ENCODE measurements at regions not wholly inside any gene's neighbourhood (a gene's known extent, or its start where the extent isn't known, plus 50 kb on each side); places are given as distances from the start of the nearest gene placed in this dataset.

DNA sequence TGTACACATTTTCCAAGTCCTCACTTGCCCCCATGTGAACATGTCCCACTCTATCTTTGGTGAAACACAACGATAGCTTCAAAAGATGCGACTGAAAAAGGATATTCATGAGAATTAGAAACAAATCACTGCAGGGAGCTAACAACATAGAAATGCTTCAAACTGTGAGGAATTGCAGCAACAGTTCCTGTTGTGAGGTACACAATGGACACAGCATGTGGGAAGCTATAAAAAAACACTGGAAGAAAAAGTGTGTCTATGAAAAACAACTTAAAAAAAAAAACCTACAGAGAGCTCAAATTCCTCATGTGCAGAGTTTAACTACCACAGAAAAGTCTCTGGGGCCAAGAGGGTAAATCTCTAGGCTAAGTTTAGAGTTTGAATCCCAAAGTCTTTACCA is 51.6 kb upstream of the BLTP1 start:
- Histone ChIP-seq H3K27me3 (ENCODE audit: insufficient read depth, low read length) (no peaks in the 10 kb centered on the region), H3K18ac (ENCODE audit: low read length) (no peak overlapping the region), H3K4me1 (ENCODE audit: control insufficient read depth in 1 of 2, insufficient read depth in 2 of 2, low read length in 2 of 2) (no peaks in the 10 kb centered on the region), H2BK5ac (ENCODE audit: low read depth, low read length, poor library complexity) (no peak overlapping the region), H2AK5ac (ENCODE audit: low read length) (no peak overlapping the region), H3K36me3 (ENCODE audit: control insufficient read depth in 1 of 2, insufficient read depth in 2 of 2, low read length in 2 of 2) (no peaks in the 10 kb centered on the region), H3K9me3 (ENCODE audit: insufficient read depth, low read depth, low read length) (no peaks in the 10 kb centered on the region), H3K14ac (ENCODE audit: low read length) (no peak overlapping the region), H3K4me2 (ENCODE audit: low read length) (no peak overlapping the region), H4K91ac (ENCODE audit: low read depth, low read length) (no peak overlapping the region), H3K4ac (ENCODE audit: low read depth, low read length) (no peak overlapping the region), H3K4me3 (ENCODE audit: low read depth, low read length) (no peak overlapping the region), H2BK12ac (ENCODE audit: low read length) (no peak overlapping the region), H3K79me2 (ENCODE audit: control insufficient read depth, insufficient read depth, low read length, poor library complexity) (no peaks in the 10 kb centered on the region), H4K12ac (ENCODE audit: low read depth, low read length) (no peak overlapping the region), H2AFZ (ENCODE audit: insufficient read depth, low read length, poor library complexity) (no peak overlapping the region), H2BK120ac (ENCODE audit: insufficient read depth, low read length, poor library complexity) (no peak overlapping the region), H3K79me1 (ENCODE audit: low read length) (no peaks in the 10 kb centered on the region), H4K8ac (ENCODE audit: low read depth, low read length) (no peak overlapping the region), H3K9ac (ENCODE audit: low read length) (no peak overlapping the region), H3K27ac (ENCODE audit: low read depth, low read length) (no peak overlapping the region), H3K23ac (ENCODE audit: low read length) (no peak overlapping the region)
- no peak for DNase-seq
- no CpG with 5 or more reads among the region's 2 CpGs for WGBS (ENCODE audit: extremely low coverage, insufficient coverage, insufficient read length)

- WGBS (ENCODE audit: extremely low coverage, insufficient coverage, insufficient read length): no CpG with 5 or more reads among the region's 2 CpGs
Measured at GRCh38 chr4:122099896-122100295, 52.2 kb upstream of the BLTP1 start.

DNA sequence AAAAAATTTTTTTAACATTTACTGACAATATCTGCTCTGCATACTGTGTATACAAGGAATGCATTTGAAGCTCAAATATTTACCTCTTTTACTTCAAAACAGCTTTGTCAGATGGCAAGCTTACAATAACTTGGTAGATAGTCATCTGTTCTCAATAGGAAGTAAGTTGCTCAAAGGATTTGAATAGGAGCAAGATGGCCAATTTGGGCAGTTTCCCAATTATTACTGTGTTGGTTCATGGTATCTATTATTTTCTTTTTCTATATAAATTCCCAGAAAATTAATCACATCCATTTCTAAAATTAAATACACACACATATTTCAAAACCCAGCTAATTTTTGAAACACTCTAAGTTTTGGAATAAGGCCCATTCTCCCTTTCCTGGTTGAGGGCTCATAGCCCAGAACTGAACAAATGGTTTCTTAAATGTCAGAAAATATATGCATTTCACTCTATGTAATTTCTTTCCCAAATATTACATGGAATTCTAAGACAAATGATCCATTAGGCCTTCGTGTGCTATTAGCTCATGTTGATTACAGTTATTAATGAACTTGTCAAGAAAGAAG is 60.2 kb upstream of the BLTP1 start:
- Histone ChIP-seq H4K91ac (ENCODE audit: low read depth, low read length) (no peak overlapping the region), H3K27ac (ENCODE audit: low read depth, low read length) (no peak overlapping the region), H3K36me3 (ENCODE audit: control insufficient read depth in 1 of 2, insufficient read depth in 2 of 2, low read length in 2 of 2) (no peaks in the 10 kb centered on the region), H2AFZ (ENCODE audit: insufficient read depth, low read length, poor library complexity) (no peak overlapping the region), H3K4me3 (ENCODE audit: low read depth, low read length) (no peak overlapping the region), H3K9ac (ENCODE audit: low read length) (no peak overlapping the region), H2BK12ac (ENCODE audit: low read length) (no peak overlapping the region), H2BK5ac (ENCODE audit: low read depth, low read length, poor library complexity) (no peak overlapping the region), H4K8ac (ENCODE audit: low read depth, low read length) (no peak overlapping the region), H3K9me3 (ENCODE audit: insufficient read depth, low read depth, low read length) (no peaks in the 10 kb centered on the region), H3K18ac (ENCODE audit: low read length) (no peak overlapping the region), H3K79me2 (ENCODE audit: control insufficient read depth, insufficient read depth, low read length, poor library complexity) (no peaks in the 10 kb centered on the region), H3K4ac (ENCODE audit: low read depth, low read length) (no peak overlapping the region), H2BK120ac (ENCODE audit: insufficient read depth, low read length, poor library complexity) (no peak overlapping the region), H3K4me2 (ENCODE audit: low read length) (no peak overlapping the region), H2AK5ac (ENCODE audit: low read length) (no peak overlapping the region), H3K4me1 (ENCODE audit: control insufficient read depth in 1 of 2, insufficient read depth in 2 of 2, low read length in 2 of 2) (no peaks in the 10 kb centered on the region), H4K12ac (ENCODE audit: low read depth, low read length) (no peak overlapping the region), H3K14ac (ENCODE audit: low read length) (no peak overlapping the region), H3K79me1 (ENCODE audit: low read length) (no peaks in the 10 kb centered on the region), H3K23ac (ENCODE audit: low read length) (no peak overlapping the region), H3K27me3 (ENCODE audit: insufficient read depth, low read length) (no peaks in the 10 kb centered on the region)
- DNase-seq: no peak
- WGBS (ENCODE audit: extremely low coverage, insufficient coverage, insufficient read length): no CpG with 5 or more reads among the region's 1 CpG

More at GRCh38 chr4:122099896-122100295, 52.2 kb upstream of the BLTP1 start:
- H2BK120ac ChIP-seq (ENCODE audit: insufficient read depth, low read length, poor library complexity): no peak overlapping the region
- H3K4me1 ChIP-seq (ENCODE audit: control insufficient read depth in 1 of 2, insufficient read depth in 2 of 2, low read length in 2 of 2): no peaks in the 10 kb centered on the region
- H3K9me3 ChIP-seq (ENCODE audit: insufficient read depth, low read depth, low read length): no peaks in the 10 kb centered on the region
- H3K79me1 ChIP-seq (ENCODE audit: low read length): no peaks in the 10 kb centered on the region
- H3K4ac ChIP-seq (ENCODE audit: low read depth, low read length): no peak overlapping the region
- no peak overlapping the region for H3K23ac ChIP-seq (ENCODE audit: low read length)
- no peak overlapping the region for H2BK5ac ChIP-seq (ENCODE audit: low read depth, low read length, poor library complexity)
- no peak overlapping the region for H3K4me3 ChIP-seq (ENCODE audit: low read depth, low read length)
- no peak overlapping the region for H3K9ac ChIP-seq (ENCODE audit: low read length)
- H2BK12ac ChIP-seq (ENCODE audit: low read length): no peak overlapping the region
- no peaks in the 10 kb centered on the region for H3K36me3 ChIP-seq (ENCODE audit: control insufficient read depth in 1 of 2, insufficient read depth in 2 of 2, low read length in 2 of 2)
- H4K91ac ChIP-seq (ENCODE audit: low read depth, low read length): no peak overlapping the region
- no peak overlapping the region for H3K18ac ChIP-seq (ENCODE audit: low read length)
- no peak overlapping the region for H3K4me2 ChIP-seq (ENCODE audit: low read length)
- H4K8ac ChIP-seq (ENCODE audit: low read depth, low read length): no peak overlapping the region
- no peak overlapping the region for H4K12ac ChIP-seq (ENCODE audit: low read depth, low read length)
- no peak overlapping the region for H3K27ac ChIP-seq (ENCODE audit: low read depth, low read length)
- H3K79me2 ChIP-seq (ENCODE audit: control insufficient read depth, insufficient read depth, low read length, poor library complexity): no peaks in the 10 kb centered on the region
- no peak overlapping the region for H2AK5ac ChIP-seq (ENCODE audit: low read length)
- H3K27me3 ChIP-seq (ENCODE audit: insufficient read depth, low read length): no peaks in the 10 kb centered on the region
- DNase-seq: no peak
- H2AFZ ChIP-seq (ENCODE audit: insufficient read depth, low read length, poor library complexity): no peak overlapping the region
- no peak overlapping the region for H3K14ac ChIP-seq (ENCODE audit: low read length)

DNA sequence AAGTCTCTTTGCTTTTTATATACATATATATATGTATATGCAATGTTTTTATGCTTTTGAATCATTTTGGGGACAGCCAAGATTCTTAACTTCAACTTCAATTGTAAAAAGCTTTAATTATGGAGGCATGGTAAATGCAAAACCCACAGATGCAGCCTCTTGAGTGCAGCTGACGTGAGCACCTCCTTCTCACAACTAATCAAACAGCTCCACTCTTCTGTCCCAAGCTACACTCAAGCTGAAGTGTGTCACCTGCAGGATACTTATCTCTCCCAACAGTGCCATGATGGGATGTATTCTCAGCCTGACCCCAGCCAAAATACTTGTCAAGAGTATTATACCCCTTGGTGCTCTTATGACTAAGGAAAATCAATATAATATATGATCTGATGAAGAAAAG is 60.7 kb upstream of the BLTP1 start:
- Histone ChIP-seq H3K4ac (ENCODE audit: low read depth, low read length) (no peak overlapping the region), H4K12ac (ENCODE audit: low read depth, low read length) (no peak overlapping the region), H4K8ac (ENCODE audit: low read depth, low read length) (no peak overlapping the region), H3K27me3 (ENCODE audit: insufficient read depth, low read length) (no peaks in the 10 kb centered on the region), H3K9ac (ENCODE audit: low read length) (no peak overlapping the region), H4K91ac (ENCODE audit: low read depth, low read length) (no peak overlapping the region), H2BK5ac (ENCODE audit: low read depth, low read length, poor library complexity) (no peak overlapping the region), H2BK12ac (ENCODE audit: low read length) (no peak overlapping the region), H2AFZ (ENCODE audit: insufficient read depth, low read length, poor library complexity) (no peak overlapping the region), H3K27ac (ENCODE audit: low read depth, low read length) (no peak overlapping the region), H3K4me1 (ENCODE audit: control insufficient read depth in 1 of 2, insufficient read depth in 2 of 2, low read length in 2 of 2) (no peaks in the 10 kb centered on the region), H3K9me3 (ENCODE audit: insufficient read depth, low read depth, low read length) (no peaks in the 10 kb centered on the region), H3K79me2 (ENCODE audit: control insufficient read depth, insufficient read depth, low read length, poor library complexity) (no peaks in the 10 kb centered on the region), H3K79me1 (ENCODE audit: low read length) (no peaks in the 10 kb centered on the region), H3K14ac (ENCODE audit: low read length) (no peak overlapping the region), H2BK120ac (ENCODE audit: insufficient read depth, low read length, poor library complexity) (no peak overlapping the region), H3K4me3 (ENCODE audit: low read depth, low read length) (no peak overlapping the region), H2AK5ac (ENCODE audit: low read length) (no peak overlapping the region), H3K36me3 (ENCODE audit: control insufficient read depth in 1 of 2, insufficient read depth in 2 of 2, low read length in 2 of 2) (no peaks in the 10 kb centered on the region), H3K23ac (ENCODE audit: low read length) (no peak overlapping the region), H3K18ac (ENCODE audit: low read length) (no peak overlapping the region), H3K4me2 (ENCODE audit: low read length) (no peak overlapping the region)
- WGBS (ENCODE audit: extremely low coverage, insufficient coverage, insufficient read length): no CpG with 5 or more reads among the region's 1 CpG
- DNase-seq: no peak

All from trophoblast cell (in vitro differentiated cells and primary cell).